CD14-positive monocyte (primary cell): ENCODE measurements at regions not wholly inside any gene's neighbourhood (a gene's known extent, or its start where the extent isn't known, plus 50 kb on each side); places are given as distances from the start of the nearest gene placed in this dataset.

ENCODE experiments used
- DNase-seq, 3 donors: peaks; one replicate each; pipeline ENCODE4 v3.0.0-alpha.2; 2011 to 2022
- H2AFZ ChIP-seq: 2 replicates; pipeline ENCODE4 v1.6.0; 2012; ENCODE audit warnings: mild to moderate bottlenecking, low read depth, low read length, inconsistent platforms; ENCODE audit not compliant: insufficient read depth, poor library complexity, severe bottlenecking
- H3K27ac ChIP-seq, 2 donors: 1 replicate in 1 of 2; 2 replicates in 1 of 2; pipeline ENCODE4 v1.5.1; 2012 to 2013; ENCODE audit warnings: low read length in 2 of 2, control low read depth in 1 of 2, inconsistent platforms in 1 of 2, low read depth in 1 of 2, mild to moderate bottlenecking in 1 of 2
- H3K27me3 ChIP-seq, 2 donors: one replicate each; pipeline versions ENCODE4 v1.6.0 to v1.6.1; 2011 to 2013; ENCODE audit warnings: low read length in 2 of 2; ENCODE audit not compliant: control insufficient read depth in 2 of 2, insufficient read depth in 2 of 2
- H3K36me3 ChIP-seq, 2 donors: replicated peaks in 1 of 2; 1 replicate in 1 of 2; 2 replicates in 1 of 2; pipeline versions ENCODE4 v1.5.1 to v1.6.1; 2012 to 2013; ENCODE audit warnings: low read length in 2 of 2, control low read depth in 1 of 2, inconsistent platforms in 1 of 2, mild to moderate bottlenecking in 1 of 2; ENCODE audit not compliant: insufficient read depth in 2 of 2, control insufficient read depth in 1 of 2
- H3K4me1 ChIP-seq, 2 donors: 1 replicate in 1 of 2; 2 replicates in 1 of 2; pipeline versions ENCODE4 v1.5.1 to v1.6.1; 2012 to 2013; ENCODE audit warnings: low read length in 2 of 2, control low read depth in 1 of 2, inconsistent platforms in 1 of 2, mild to moderate bottlenecking in 1 of 2, moderate library complexity in 1 of 2; ENCODE audit not compliant: insufficient read depth in 2 of 2, control insufficient read depth in 1 of 2
- H3K4me2 ChIP-seq: replicated peaks from 2 replicates; pipeline ENCODE3; 2012; ENCODE audit warnings: low read length, moderate library complexity, mild to moderate bottlenecking; ENCODE audit not compliant: poor library complexity, severe bottlenecking; ENCODE audit errors: extremely low read depth
- H3K4me3 ChIP-seq, 3 experiments: fragments of 200-600 bp in 1 of 3; sonication (generic) in 1 of 3; replicated peaks in 1 of 3; 1 replicate in 2 of 3; 2 replicates in 1 of 3; pipeline ENCODE4 v1.5.1; 2011 to 2013; ENCODE audit warnings: low read length in 3 of 3, mild to moderate bottlenecking in 3 of 3, control low read depth in 2 of 3, low read depth in 2 of 3, inconsistent platforms in 1 of 3, moderate library complexity in 1 of 3
- H3K79me2 ChIP-seq: 2 replicates; pipeline ENCODE4 v1.6.0; 2012; ENCODE audit warnings: mild to moderate bottlenecking, control low read depth, inconsistent platforms, low read length, moderate library complexity; ENCODE audit not compliant: insufficient read depth
- H3K9ac ChIP-seq: 2 replicates; pipeline ENCODE4 v1.6.0; 2017; ENCODE audit warnings: low read length, mild to moderate bottlenecking; ENCODE audit not compliant: insufficient read depth, poor library complexity, severe bottlenecking
- H3K9me3 ChIP-seq, 2 donors: replicated peaks in 1 of 2; 1 replicate in 1 of 2; 2 replicates in 1 of 2; pipeline versions ENCODE4 v1.5.1 to v1.6.1; 2012 to 2013; ENCODE audit warnings: low read length in 2 of 2, control low read depth in 1 of 2; ENCODE audit not compliant: control insufficient read depth in 1 of 2, insufficient read depth in 1 of 2
- H4K20me1 ChIP-seq: 2 replicates; pipeline ENCODE4 v1.6.0; 2012; ENCODE audit warnings: mild to moderate bottlenecking, low read length, control low read depth, moderate library complexity; ENCODE audit not compliant: insufficient read depth
- H3K27ac Mint-ChIP-seq, 7 donors: one replicate each; pipeline ENCODE4 v1.8.0; 2020; ENCODE audit warnings: mild to moderate bottlenecking in 7 of 7, mixed read lengths in 7 of 7, moderate library complexity in 6 of 7, inconsistent platforms in 2 of 7
- H3K27me3 Mint-ChIP-seq, 3 donors: one replicate each; pipeline ENCODE4 v1.8.0; 2021 to 2022; ENCODE audit warnings: low read depth in 3 of 3, mild to moderate bottlenecking in 3 of 3, mixed read lengths in 3 of 3, moderate library complexity in 3 of 3, inconsistent platforms in 1 of 3
- H3K36me3 Mint-ChIP-seq, 2 donors: one replicate each; pipeline ENCODE4 v1.8.0; 2020; ENCODE audit warnings: mixed read lengths in 2 of 2, inconsistent platforms in 1 of 2, mild to moderate bottlenecking in 1 of 2
- H3K4me1 Mint-ChIP-seq: one replicate; pipeline ENCODE4 v1.8.0; 2020; ENCODE audit warnings: mild to moderate bottlenecking, mixed read lengths
- H3K4me3 Mint-ChIP-seq, 2 donors: one replicate each; pipeline ENCODE4 v1.8.0; 2020; ENCODE audit warnings: mild to moderate bottlenecking in 2 of 2, mixed read lengths in 2 of 2, moderate library complexity in 1 of 2
- H3K9me3 Mint-ChIP-seq, 7 donors: one replicate each; pipeline ENCODE4 v1.8.0; 2020 to 2022; ENCODE audit warnings: mixed read lengths in 7 of 7, mild to moderate bottlenecking in 6 of 7, moderate library complexity in 6 of 7, inconsistent platforms in 2 of 7
- CTCF ChIP-seq: fragments of 200-600 bp; IDR thresholded peaks from one replicate; pipeline ENCODE4 v1.8.0; 2022; ENCODE audit warnings: antibody characterized with exemption, mild to moderate bottlenecking
- WGBS: methylation state at CpG from one replicate; pipeline ENCODE4 v1.1.5; 2013; ENCODE audit warnings: missing lambda C conversion rate; ENCODE audit not compliant: insufficient coverage; 5-methylcytosine and 5-hydroxymethylcytosine counted together
- intact Hi-C, 2 donors: fragments of 100-400 bp; cut with micrococcal nuclease; formaldehyde crosslinking; loops; one replicate each; pipeline versions ENCODE4 v1.15.0 to v1.15.1; 2023

DNA sequence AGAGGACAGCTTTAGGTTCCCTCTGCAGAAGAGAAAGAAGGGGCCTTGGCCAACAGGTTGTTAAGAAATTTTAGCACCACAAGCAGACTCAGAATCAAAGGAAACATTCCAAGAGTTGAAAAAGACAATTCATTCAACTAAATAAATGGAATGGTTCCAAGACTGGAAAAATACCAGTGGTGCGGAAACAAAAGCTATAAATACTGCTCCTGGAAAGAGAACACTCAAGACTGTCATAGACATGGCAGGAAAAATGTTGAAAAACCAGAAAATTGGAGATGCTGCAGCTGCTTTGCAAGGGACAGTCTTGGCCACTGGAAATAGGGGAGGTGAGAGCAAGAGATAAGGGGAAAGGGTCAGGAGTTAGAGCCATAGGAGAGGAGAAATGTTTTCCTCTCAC is 312.7 kb upstream of the CYRIA start:
- no peaks in the 10 kb centered on the region for H3K4me1 Mint-ChIP-seq
- peaks cover 0 to 7% (median 2%) of the 10 kb centered on the region in 7 donors for H3K9me3 Mint-ChIP-seq
- no peak for TF ChIP-seq CTCF
- no peak overlapping the region for H2AFZ ChIP-seq
- no peaks in the 10 kb centered on the region for H3K27me3 Mint-ChIP-seq
- no peak overlapping the region for H3K4me2 ChIP-seq
- no peak overlapping the region for H3K4me3 ChIP-seq
- no peak for DNase-seq
- H3K79me2 ChIP-seq = no peaks in the 10 kb centered on the region
- H3K27ac ChIP-seq = no peak overlapping the region
- 100% methylated on average over 1 of the region's 1 CpG for WGBS
- H3K27ac Mint-ChIP-seq = no peak overlapping the region
- no peaks in the 10 kb centered on the region for H4K20me1 ChIP-seq
- no peak overlapping the region for H3K4me3 Mint-ChIP-seq
- intact Hi-C loops = no loop called here
- no peaks in the 10 kb centered on the region for H3K36me3 ChIP-seq
- H3K36me3 Mint-ChIP-seq = no peaks in the 10 kb centered on the region
- no peaks in the 10 kb centered on the region for H3K27me3 ChIP-seq
- H3K4me1 ChIP-seq = no peaks in the 10 kb centered on the region
- H3K9ac ChIP-seq = no peak overlapping the region
- no peaks in the 10 kb centered on the region for H3K9me3 ChIP-seq

DNA sequence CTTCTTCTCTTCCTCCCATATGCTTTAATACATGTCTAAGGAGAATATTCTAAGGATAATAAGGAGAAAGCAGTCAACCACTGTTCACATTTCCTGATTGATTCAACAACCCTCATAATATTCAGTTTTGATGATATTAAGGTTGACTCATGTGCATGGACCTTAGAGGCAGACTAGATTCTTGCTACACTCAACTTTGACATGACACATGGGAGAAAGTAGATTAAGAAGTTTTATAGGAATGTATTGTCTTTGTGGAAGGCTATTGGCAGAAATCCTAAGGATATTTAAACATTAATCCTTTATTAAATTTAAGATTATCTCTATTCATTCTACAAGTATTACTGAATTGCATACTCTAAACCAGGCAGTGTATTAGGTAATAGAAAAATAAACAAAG is 309.1 kb upstream of the CYRIA start:
- H3K27ac ChIP-seq = no peak overlapping the region
- no peaks in the 10 kb centered on the region for H4K20me1 ChIP-seq
- no peak for DNase-seq
- no peak for TF ChIP-seq CTCF
- intact Hi-C loops = no loop called here
- Mint-ChIP-seq H3K4me1 (no peaks in the 10 kb centered on the region), H3K4me3 (no peak overlapping the region), H3K27ac (no peak overlapping the region), H3K36me3 (no peaks in the 10 kb centered on the region), H3K9me3 (peaks cover 0 to 12% (median 4%) of the 10 kb centered on the region in 7 donors), H3K27me3 (peaks cover 0 to 2% (median 0%) of the 10 kb centered on the region in 3 donors)
- no peaks in the 10 kb centered on the region for H3K27me3 ChIP-seq
- no peak overlapping the region for H3K9ac ChIP-seq
- H3K4me1 ChIP-seq = no peaks in the 10 kb centered on the region
- no peaks in the 10 kb centered on the region for H3K79me2 ChIP-seq
- H2AFZ ChIP-seq = no peak overlapping the region
- no peak overlapping the region for H3K4me2 ChIP-seq
- no peaks in the 10 kb centered on the region for H3K9me3 ChIP-seq
- no peak overlapping the region for H3K4me3 ChIP-seq
- H3K36me3 ChIP-seq = no peaks in the 10 kb centered on the region
